ENCODE measurements at regions not wholly inside any gene's neighbourhood (a gene's known extent, or its start where the extent isn't known, plus 50 kb on each side); places are given as distances from the start of the nearest gene placed in this dataset.

DNA sequence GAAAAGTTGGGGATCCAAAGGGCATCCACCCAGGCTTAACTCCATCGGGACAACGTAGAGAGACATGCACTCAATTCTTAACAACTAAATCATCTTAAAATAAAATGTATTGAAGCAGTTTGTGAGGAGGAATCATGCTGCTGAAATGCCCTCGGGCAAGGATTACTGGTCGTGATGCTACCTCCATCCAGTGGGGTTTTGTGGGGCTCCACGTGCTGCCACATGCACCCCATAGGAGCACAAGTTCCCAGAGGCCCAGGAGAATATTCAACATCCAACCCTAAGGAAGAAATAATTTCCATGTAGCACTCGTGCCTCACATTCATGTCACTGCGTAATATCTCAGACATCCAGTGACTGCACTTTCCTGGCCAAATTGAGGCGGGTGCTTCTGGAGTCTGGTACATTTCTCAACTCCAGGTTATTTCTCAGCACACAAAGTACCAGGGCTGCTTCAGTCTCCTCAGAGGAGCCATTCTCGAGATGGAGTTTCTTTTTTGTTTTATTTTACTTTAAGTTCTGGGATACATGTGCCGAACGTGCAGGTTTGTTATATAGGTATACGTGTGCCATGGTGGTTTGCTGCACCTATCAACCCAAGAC lies 429.8 kb downstream of the FOXO1 start (continued):
- TF ChIP-seq, protein P1, sequence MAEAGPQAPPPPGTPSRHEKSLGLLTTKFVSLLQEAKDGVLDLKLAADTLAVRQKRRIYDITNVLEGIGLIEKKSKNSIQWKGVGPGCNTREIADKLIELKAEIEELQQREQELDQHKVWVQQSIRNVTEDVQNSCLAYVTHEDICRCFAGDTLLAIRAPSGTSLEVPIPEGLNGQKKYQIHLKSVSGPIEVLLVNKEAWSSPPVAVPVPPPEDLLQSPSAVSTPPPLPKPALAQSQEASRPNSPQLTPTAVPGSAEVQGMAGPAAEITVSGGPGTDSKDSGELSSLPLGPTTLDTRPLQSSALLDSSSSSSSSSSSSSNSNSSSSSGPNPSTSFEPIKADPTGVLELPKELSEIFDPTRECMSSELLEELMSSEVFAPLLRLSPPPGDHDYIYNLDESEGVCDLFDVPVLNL (CRISPR knock-in tag; IDR thresholded peaks at IDR 0.05; ENCODE audit: borderline replicate concordance, low read depth) = no peak
- TF ChIP-seq, protein P2, sequence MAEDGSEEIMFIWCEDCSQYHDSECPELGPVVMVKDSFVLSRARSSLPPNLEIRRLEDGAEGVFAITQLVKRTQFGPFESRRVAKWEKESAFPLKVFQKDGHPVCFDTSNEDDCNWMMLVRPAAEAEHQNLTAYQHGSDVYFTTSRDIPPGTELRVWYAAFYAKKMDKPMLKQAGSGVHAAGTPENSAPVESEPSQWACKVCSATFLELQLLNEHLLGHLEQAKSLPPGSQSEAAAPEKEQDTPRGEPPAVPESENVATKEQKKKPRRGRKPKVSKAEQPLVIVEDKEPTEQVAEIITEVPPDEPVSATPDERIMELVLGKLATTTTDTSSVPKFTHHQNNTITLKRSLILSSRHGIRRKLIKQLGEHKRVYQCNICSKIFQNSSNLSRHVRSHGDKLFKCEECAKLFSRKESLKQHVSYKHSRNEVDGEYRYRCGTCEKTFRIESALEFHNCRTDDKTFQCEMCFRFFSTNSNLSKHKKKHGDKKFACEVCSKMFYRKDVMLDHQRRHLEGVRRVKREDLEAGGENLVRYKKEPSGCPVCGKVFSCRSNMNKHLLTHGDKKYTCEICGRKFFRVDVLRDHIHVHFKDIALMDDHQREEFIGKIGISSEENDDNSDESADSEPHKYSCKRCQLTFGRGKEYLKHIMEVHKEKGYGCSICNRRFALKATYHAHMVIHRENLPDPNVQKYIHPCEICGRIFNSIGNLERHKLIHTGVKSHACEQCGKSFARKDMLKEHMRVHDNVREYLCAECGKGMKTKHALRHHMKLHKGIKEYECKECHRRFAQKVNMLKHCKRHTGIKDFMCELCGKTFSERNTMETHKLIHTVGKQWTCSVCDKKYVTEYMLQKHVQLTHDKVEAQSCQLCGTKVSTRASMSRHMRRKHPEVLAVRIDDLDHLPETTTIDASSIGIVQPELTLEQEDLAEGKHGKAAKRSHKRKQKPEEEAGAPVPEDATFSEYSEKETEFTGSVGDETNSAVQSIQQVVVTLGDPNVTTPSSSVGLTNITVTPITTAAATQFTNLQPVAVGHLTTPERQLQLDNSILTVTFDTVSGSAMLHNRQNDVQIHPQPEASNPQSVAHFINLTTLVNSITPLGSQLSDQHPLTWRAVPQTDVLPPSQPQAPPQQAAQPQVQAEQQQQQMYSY (CRISPR knock-in tag; IDR thresholded peaks at IDR 0.05) = no peak
- TF ChIP-seq ZNF138 (CRISPR knock-in tag; conservative IDR thresholded peaks at IDR 0.05) (no peak), JUN (CRISPR knock-in tag; IDR thresholded peaks at IDR 0.05) (no peak), ZNF263 (CRISPR knock-in tag; IDR thresholded peaks at IDR 0.05; ENCODE audit: low read depth) (no peak), ZNF671 (CRISPR knock-in tag; IDR thresholded peaks at IDR 0.05) (no peak), IRF2 (CRISPR knock-in tag; IDR thresholded peaks at IDR 0.05; ENCODE audit: borderline replicate concordance, low read depth) (no peak), SMAD4 (CRISPR knock-in tag; IDR thresholded peaks at IDR 0.05) (no peak)
- TF ChIP-seq, protein P3, sequence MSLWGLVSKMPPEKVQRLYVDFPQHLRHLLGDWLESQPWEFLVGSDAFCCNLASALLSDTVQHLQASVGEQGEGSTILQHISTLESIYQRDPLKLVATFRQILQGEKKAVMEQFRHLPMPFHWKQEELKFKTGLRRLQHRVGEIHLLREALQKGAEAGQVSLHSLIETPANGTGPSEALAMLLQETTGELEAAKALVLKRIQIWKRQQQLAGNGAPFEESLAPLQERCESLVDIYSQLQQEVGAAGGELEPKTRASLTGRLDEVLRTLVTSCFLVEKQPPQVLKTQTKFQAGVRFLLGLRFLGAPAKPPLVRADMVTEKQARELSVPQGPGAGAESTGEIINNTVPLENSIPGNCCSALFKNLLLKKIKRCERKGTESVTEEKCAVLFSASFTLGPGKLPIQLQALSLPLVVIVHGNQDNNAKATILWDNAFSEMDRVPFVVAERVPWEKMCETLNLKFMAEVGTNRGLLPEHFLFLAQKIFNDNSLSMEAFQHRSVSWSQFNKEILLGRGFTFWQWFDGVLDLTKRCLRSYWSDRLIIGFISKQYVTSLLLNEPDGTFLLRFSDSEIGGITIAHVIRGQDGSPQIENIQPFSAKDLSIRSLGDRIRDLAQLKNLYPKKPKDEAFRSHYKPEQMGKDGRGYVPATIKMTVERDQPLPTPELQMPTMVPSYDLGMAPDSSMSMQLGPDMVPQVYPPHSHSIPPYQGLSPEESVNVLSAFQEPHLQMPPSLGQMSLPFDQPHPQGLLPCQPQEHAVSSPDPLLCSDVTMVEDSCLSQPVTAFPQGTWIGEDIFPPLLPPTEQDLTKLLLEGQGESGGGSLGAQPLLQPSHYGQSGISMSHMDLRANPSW (CRISPR knock-in tag; conservative IDR thresholded peaks at IDR 0.05; ENCODE audit: low read depth) = no peak
- TF ChIP-seq, protein P4, sequence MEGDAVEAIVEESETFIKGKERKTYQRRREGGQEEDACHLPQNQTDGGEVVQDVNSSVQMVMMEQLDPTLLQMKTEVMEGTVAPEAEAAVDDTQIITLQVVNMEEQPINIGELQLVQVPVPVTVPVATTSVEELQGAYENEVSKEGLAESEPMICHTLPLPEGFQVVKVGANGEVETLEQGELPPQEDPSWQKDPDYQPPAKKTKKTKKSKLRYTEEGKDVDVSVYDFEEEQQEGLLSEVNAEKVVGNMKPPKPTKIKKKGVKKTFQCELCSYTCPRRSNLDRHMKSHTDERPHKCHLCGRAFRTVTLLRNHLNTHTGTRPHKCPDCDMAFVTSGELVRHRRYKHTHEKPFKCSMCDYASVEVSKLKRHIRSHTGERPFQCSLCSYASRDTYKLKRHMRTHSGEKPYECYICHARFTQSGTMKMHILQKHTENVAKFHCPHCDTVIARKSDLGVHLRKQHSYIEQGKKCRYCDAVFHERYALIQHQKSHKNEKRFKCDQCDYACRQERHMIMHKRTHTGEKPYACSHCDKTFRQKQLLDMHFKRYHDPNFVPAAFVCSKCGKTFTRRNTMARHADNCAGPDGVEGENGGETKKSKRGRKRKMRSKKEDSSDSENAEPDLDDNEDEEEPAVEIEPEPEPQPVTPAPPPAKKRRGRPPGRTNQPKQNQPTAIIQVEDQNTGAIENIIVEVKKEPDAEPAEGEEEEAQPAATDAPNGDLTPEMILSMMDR (IDR thresholded peaks at IDR 0.05) = no peak

DNA sequence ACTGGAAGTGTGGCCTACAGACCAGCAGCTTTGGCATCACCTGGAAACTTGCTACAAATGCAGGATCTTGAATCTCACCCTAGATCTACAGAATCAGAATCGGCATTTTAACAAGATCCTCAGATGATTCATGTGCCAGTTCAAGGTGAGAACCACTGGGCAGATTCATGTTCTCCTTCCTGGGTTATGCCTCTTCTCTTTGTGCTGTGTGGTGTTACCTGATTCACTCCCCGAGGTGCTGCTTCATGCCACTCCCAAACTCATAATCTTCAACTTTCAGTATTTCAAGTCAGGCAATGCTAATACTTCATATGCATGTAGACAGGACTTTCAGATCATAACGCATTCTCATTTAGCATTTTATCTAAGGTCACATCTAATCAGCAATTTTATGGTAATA lies 427.7 kb downstream of the FOXO1 start:
- H3K4me3 Mint-ChIP-seq = no peak overlapping the region
- ATAC-seq = no peak

More for the DNA sequence above, 427.7 kb downstream of the FOXO1 start:
- H3K27ac Mint-ChIP-seq = no peak overlapping the region
- no peak for DNase-seq (ENCODE audit: low spot score)
- TF ChIP-seq, protein P5, sequence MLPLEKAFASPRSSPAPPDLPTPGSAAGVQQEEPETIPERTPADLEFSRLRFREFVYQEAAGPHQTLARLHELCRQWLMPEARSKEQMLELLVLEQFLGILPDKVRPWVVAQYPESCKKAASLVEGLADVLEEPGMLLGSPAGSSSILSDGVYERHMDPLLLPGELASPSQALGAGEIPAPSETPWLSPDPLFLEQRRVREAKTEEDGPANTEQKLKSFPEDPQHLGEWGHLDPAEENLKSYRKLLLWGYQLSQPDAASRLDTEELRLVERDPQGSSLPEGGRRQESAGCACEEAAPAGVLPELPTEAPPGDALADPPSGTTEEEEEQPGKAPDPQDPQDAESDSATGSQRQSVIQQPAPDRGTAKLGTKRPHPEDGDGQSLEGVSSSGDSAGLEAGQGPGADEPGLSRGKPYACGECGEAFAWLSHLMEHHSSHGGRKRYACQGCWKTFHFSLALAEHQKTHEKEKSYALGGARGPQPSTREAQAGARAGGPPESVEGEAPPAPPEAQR (CRISPR knock-in tag; IDR thresholded peaks at IDR 0.05) = no peak
- TF ChIP-seq, protein P6, sequence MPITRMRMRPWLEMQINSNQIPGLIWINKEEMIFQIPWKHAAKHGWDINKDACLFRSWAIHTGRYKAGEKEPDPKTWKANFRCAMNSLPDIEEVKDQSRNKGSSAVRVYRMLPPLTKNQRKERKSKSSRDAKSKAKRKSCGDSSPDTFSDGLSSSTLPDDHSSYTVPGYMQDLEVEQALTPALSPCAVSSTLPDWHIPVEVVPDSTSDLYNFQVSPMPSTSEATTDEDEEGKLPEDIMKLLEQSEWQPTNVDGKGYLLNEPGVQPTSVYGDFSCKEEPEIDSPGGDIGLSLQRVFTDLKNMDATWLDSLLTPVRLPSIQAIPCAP (CRISPR knock-in tag; IDR thresholded peaks at IDR 0.05) = no peak
- no peak for TF ChIP-seq NR3C1 (CRISPR knock-in tag; conservative IDR thresholded peaks at IDR 0.05; ENCODE audit: low read depth)
- H3K27me3 Mint-ChIP-seq (ENCODE audit: low read depth) = no peaks in the 10 kb centered on the region
- H3K36me3 Mint-ChIP-seq = no peaks in the 10 kb centered on the region
- no peaks in the 10 kb centered on the region for H3K4me1 Mint-ChIP-seq
- H3K9me3 Mint-ChIP-seq = no peaks in the 10 kb centered on the region
- ChIA-PET POLR2A (no interaction called here), CTCF (no interaction called here)
